ENCODE measurements at regions not wholly inside any gene's neighbourhood (a gene's known extent, or its start where the extent isn't known, plus 50 kb on each side); places are given as distances from the start of the nearest gene placed in this dataset.

DNA sequence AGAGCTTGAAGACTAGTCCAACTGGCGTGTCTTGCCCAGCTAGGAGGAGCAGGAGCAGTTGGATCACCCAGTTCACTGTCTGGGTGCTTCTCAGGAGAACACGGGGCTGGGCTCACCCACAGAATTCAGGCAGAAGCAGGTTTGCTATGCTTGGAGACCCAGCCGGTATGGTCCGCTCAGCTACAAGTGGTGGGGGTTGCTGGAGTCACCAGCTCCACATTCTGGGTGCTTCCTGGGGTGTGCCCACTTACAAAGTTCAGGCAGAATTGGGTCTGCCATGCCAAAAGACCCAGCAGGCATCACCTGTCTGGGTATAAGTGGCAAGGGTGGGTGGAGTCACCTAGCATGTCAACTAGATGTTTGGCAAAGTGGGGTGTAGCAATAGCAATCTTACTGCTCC lies 1061.8 kb downstream of the PCDH19 start:
- TF ChIP-seq CTCF (conservative IDR thresholded peaks at IDR 0.05; ENCODE audit: low read depth, low read length) (no peak), EZH2 (IDR thresholded peaks at IDR 0.05; ENCODE audit: low read length, unreplicated experiment) (no peak), EZH2phosphoT487 (IDR thresholded peaks at IDR 0.05; ENCODE audit: borderline replicate concordance, low read length) (no peak)
